ENCODE measurements at regions not wholly inside any gene's neighbourhood (a gene's known extent, or its start where the extent isn't known, plus 50 kb on each side); places are given as distances from the start of the nearest gene placed in this dataset.

- TF ChIP-seq POLR2AphosphoS5 (IDR thresholded peaks at IDR 0.05; ENCODE audit: low read depth, low read length) (no peak), POLR2A (IDR thresholded peaks at IDR 0.05; ENCODE audit: borderline replicate concordance, extremely low read depth, insufficient read depth, insufficient read length) (no peak), CTCF (IDR thresholded peaks at IDR 0.05 in 2 of 3, conservative IDR thresholded peaks at IDR 0.05 in 1 of 3; ENCODE audit: borderline replicate concordance in 1 of 3, insufficient read depth in 1 of 3, low read depth in 2 of 3, low read length in 2 of 3) (no peak), EZH2phosphoT487 (IDR thresholded peaks at IDR 0.05; ENCODE audit: borderline replicate concordance) (no peak), FOSL1 (IDR thresholded peaks at IDR 0.05; ENCODE audit: low read depth) (no peak), SIN3A (IDR thresholded peaks at IDR 0.05; ENCODE audit: low read depth) (no peak), EZH2 (IDR thresholded peaks at IDR 0.05) (no peak), MAX (IDR thresholded peaks at IDR 0.05) (no peak), REST (IDR thresholded peaks at IDR 0.05; ENCODE audit: low read depth) (no peak), YY1 (IDR thresholded peaks at IDR 0.05; ENCODE audit: extremely low read depth, insufficient replicate concordance, low read depth, low read length) (no peak), ATF3 (IDR thresholded peaks at IDR 0.05) (no peak), CEBPB (IDR thresholded peaks at IDR 0.05; ENCODE audit: low read depth) (no peak)
Measured at GRCh38 chr15:66945842-66946241, 119.6 kb upstream of the SMAD3 start.
